ENCODE measurements at regions not wholly inside any gene's neighbourhood (a gene's known extent, or its start where the extent isn't known, plus 50 kb on each side); places are given as distances from the start of the nearest gene placed in this dataset.

- DNase-seq (ENCODE audit: low spot score): no peak
Measured at GRCh38 chr18:65288908-65289307, 461.9 kb upstream of the CDH7 start.

- DNase-seq (ENCODE audit: low spot score): no peak
Measured at GRCh38 chr18:65287652-65288051, 463.2 kb upstream of the CDH7 start.

- no peak for DNase-seq (ENCODE audit: low spot score)
Measured at GRCh38 chr18:65282096-65282495, 468.7 kb upstream of the CDH7 start.

GRCh38 chr18:65279668-65280305 lies 471.0 kb upstream of the CDH7 start:
- no peak for DNase-seq (ENCODE audit: low spot score)

GRCh38 chr18:65278939-65279667 lies 471.7 kb upstream of the CDH7 start:
- DNase-seq (ENCODE audit: low spot score): no peak

GRCh38 chr18:65269375-65269774 lies 481.4 kb upstream of the CDH7 start:
- no peak for DNase-seq (ENCODE audit: low spot score)

- no peak for DNase-seq (ENCODE audit: low spot score)
Measured at GRCh38 chr18:65265761-65266160, 485.1 kb upstream of the CDH7 start.

GRCh38 chr18:65260030-65260429 lies 490.8 kb upstream of the CDH7 start:
- DNase-seq (ENCODE audit: low spot score): no peak

GRCh38 chr18:65259403-65259802 lies 491.4 kb upstream of the CDH7 start:
- DNase-seq (ENCODE audit: low spot score): no peak

- DNase-seq (ENCODE audit: low spot score): no peak
Measured at GRCh38 chr18:65257149-65257548, 493.7 kb upstream of the CDH7 start.

- no peak for DNase-seq (ENCODE audit: low spot score)
Measured at GRCh38 chr18:65255417-65255816, 495.4 kb upstream of the CDH7 start.

- DNase-seq (ENCODE audit: low spot score): no peak
Measured at GRCh38 chr18:65239787-65240186, 511.0 kb upstream of the CDH7 start.

GRCh38 chr18:65235966-65236624 lies 514.7 kb upstream of the CDH7 start:
- DNase-seq (ENCODE audit: low spot score): no peak

- no peak for DNase-seq (ENCODE audit: low spot score)
Measured at GRCh38 chr18:65230311-65230710, 520.5 kb upstream of the CDH7 start.

GRCh38 chr18:65227970-65228369 lies 522.8 kb upstream of the CDH7 start:
- no peak for DNase-seq (ENCODE audit: low spot score)

- DNase-seq (ENCODE audit: low spot score): no peak
Measured at GRCh38 chr18:65221736-65222135, 529.1 kb upstream of the CDH7 start.

- DNase-seq (ENCODE audit: low spot score): no peak
Measured at GRCh38 chr18:65221115-65221514, 529.7 kb upstream of the CDH7 start.

- no peak for DNase-seq (ENCODE audit: low spot score)
Measured at GRCh38 chr18:65215865-65216466, 534.8 kb upstream of the CDH7 start.

GRCh38 chr18:65214456-65214855 lies 536.4 kb upstream of the CDH7 start:
- peak; percentile 26 for DNase-seq (ENCODE audit: low spot score)

- DNase-seq (ENCODE audit: low spot score): no peak
Measured at GRCh38 chr18:65206551-65207260, 544.1 kb upstream of the CDH7 start.

- no peak for DNase-seq (ENCODE audit: low spot score)
Measured at GRCh38 chr18:65202091-65202490, 548.7 kb upstream of the CDH7 start.

- DNase-seq (ENCODE audit: low spot score): peak; percentile 16
Measured at GRCh38 chr18:65175681-65176080, 575.1 kb upstream of the CDH7 start.
